ENCODE measurements at regions not wholly inside any gene's neighbourhood (a gene's known extent, or its start where the extent isn't known, plus 50 kb on each side); places are given as distances from the start of the nearest gene placed in this dataset.

DNA sequence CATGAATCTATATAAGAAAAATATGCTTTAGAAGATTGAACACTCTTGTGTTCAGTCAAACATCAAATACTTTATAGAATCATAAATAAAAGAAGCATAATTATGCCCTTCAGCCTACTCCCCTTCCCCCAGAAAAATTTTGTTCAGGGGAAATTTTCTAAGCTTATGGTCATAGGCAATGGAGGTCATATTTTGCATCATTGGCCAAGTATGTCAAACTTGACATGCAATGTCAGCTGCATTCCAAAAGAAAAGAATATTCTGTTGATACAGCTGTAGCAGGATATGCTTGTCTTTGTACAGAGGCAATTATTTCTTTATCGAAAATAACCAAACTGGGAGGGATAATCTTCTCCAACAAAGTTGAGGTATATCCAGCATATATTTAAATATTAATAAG is 328.2 kb downstream of the ZIC1 start:
- Histone ChIP-seq H3K9ac (ENCODE audit: low read length in 3 of 3) (no peak overlapping the region), H3K27me3 (ENCODE audit: control insufficient read depth, insufficient read depth, low read length) (no peaks in the 10 kb centered on the region), H3K36me3 (ENCODE audit: control insufficient read depth in 2 of 3, insufficient read depth in 3 of 3, low read length in 3 of 3) (no peaks in the 10 kb centered on the region), H3K27ac (ENCODE audit: low read depth in 2 of 2, low read length in 2 of 2) (no peak overlapping the region), H3K4me1 (ENCODE audit: control insufficient read depth in 2 of 3, insufficient read depth in 2 of 3, low read depth in 1 of 3, low read length in 3 of 3) (no peaks in the 10 kb centered on the region), H3K9me3 (ENCODE audit: control insufficient read depth in 2 of 3, insufficient read depth in 1 of 3, low read length in 3 of 3) (no peaks in the 10 kb centered on the region), H3K4me3 (ENCODE audit: low read length in 3 of 3) (no peak overlapping the region)
- intact Hi-C loops (cut with DNase I): no loop called here
- FAIRE-seq (no peak), DNase-seq (no peak)
- TF ChIP-seq, protein P1, sequence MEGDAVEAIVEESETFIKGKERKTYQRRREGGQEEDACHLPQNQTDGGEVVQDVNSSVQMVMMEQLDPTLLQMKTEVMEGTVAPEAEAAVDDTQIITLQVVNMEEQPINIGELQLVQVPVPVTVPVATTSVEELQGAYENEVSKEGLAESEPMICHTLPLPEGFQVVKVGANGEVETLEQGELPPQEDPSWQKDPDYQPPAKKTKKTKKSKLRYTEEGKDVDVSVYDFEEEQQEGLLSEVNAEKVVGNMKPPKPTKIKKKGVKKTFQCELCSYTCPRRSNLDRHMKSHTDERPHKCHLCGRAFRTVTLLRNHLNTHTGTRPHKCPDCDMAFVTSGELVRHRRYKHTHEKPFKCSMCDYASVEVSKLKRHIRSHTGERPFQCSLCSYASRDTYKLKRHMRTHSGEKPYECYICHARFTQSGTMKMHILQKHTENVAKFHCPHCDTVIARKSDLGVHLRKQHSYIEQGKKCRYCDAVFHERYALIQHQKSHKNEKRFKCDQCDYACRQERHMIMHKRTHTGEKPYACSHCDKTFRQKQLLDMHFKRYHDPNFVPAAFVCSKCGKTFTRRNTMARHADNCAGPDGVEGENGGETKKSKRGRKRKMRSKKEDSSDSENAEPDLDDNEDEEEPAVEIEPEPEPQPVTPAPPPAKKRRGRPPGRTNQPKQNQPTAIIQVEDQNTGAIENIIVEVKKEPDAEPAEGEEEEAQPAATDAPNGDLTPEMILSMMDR (IDR thresholded peaks at IDR 0.05; ENCODE audit: borderline replicate concordance, extremely low read depth, insufficient read depth): no peak

DNA sequence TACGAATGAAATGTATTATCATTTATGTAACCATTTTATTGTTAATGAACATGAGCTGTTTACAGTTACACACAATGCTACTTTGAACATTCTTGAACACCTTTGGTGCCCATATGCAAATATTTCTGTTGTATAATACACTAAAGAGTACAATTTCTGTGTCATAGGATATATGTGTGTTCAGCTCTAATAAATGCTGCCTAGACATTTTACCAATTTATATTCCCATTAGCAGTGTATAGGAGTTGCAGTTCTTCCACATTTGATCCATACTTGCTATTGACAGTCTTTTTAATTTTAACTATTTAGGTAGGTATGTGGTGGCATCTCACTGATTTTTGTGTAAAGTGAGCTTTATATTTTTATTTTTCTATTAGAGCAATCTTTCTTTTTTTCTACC is 331.8 kb downstream of the ZIC1 start:
- intact Hi-C loops (cut with DNase I): no loop called here
- no peak for FAIRE-seq
- Histone ChIP-seq H3K4me1 (ENCODE audit: control insufficient read depth in 2 of 3, insufficient read depth in 2 of 3, low read depth in 1 of 3, low read length in 3 of 3) (no peaks in the 10 kb centered on the region), H3K27me3 (ENCODE audit: control insufficient read depth, insufficient read depth, low read length) (no peaks in the 10 kb centered on the region), H3K27ac (ENCODE audit: low read depth in 2 of 2, low read length in 2 of 2) (no peak overlapping the region), H3K9ac (ENCODE audit: low read length in 3 of 3) (no peak overlapping the region), H3K36me3 (ENCODE audit: control insufficient read depth in 2 of 3, insufficient read depth in 3 of 3, low read length in 3 of 3) (no peaks in the 10 kb centered on the region), H3K9me3 (ENCODE audit: control insufficient read depth in 2 of 3, insufficient read depth in 1 of 3, low read length in 3 of 3) (no peaks in the 10 kb centered on the region), H3K4me3 (ENCODE audit: low read length in 3 of 3) (no peak overlapping the region)
- DNase-seq: no peak
- TF ChIP-seq, protein P1 (IDR thresholded peaks at IDR 0.05; ENCODE audit: borderline replicate concordance, extremely low read depth, insufficient read depth): no peak

- H3K36me3 ChIP-seq (ENCODE audit: control insufficient read depth in 2 of 3, insufficient read depth in 3 of 3, low read length in 3 of 3): no peaks in the 10 kb centered on the region
- H3K4me1 ChIP-seq (ENCODE audit: control insufficient read depth in 2 of 3, insufficient read depth in 2 of 3, low read depth in 1 of 3, low read length in 3 of 3): no peaks in the 10 kb centered on the region
- no peaks in the 10 kb centered on the region for H3K27me3 ChIP-seq (ENCODE audit: control insufficient read depth, insufficient read depth, low read length)
- DNase-seq (no peak), FAIRE-seq (no peak)
- intact Hi-C loops (cut with DNase I): no loop called here
- no peaks in the 10 kb centered on the region for H3K9me3 ChIP-seq (ENCODE audit: control insufficient read depth in 2 of 3, insufficient read depth in 1 of 3, low read length in 3 of 3)
- H3K27ac ChIP-seq (ENCODE audit: low read depth in 2 of 2, low read length in 2 of 2): no peak overlapping the region
- TF ChIP-seq, protein P1 (IDR thresholded peaks at IDR 0.05; ENCODE audit: borderline replicate concordance, extremely low read depth, insufficient read depth): no peak
- H3K9ac ChIP-seq (ENCODE audit: low read length in 3 of 3): no peak overlapping the region
- no peak overlapping the region for H3K4me3 ChIP-seq (ENCODE audit: low read length in 3 of 3)
These were observed 335.8 kb downstream of the ZIC1 start for GRCh38 chr3:147744967-147745366.

- TF ChIP-seq, protein P1 (IDR thresholded peaks at IDR 0.05; ENCODE audit: borderline replicate concordance, extremely low read depth, insufficient read depth): no peak
- DNase-seq (no peak), FAIRE-seq (no peak)
- Histone ChIP-seq H3K4me3 (ENCODE audit: low read length in 3 of 3) (no peak overlapping the region), H3K9me3 (ENCODE audit: control insufficient read depth in 2 of 3, insufficient read depth in 1 of 3, low read length in 3 of 3) (no peaks in the 10 kb centered on the region), H3K27me3 (ENCODE audit: control insufficient read depth, insufficient read depth, low read length) (no peaks in the 10 kb centered on the region), H3K4me1 (ENCODE audit: control insufficient read depth in 2 of 3, insufficient read depth in 2 of 3, low read depth in 1 of 3, low read length in 3 of 3) (no peaks in the 10 kb centered on the region), H3K36me3 (ENCODE audit: control insufficient read depth in 2 of 3, insufficient read depth in 3 of 3, low read length in 3 of 3) (no peaks in the 10 kb centered on the region), H3K27ac (ENCODE audit: low read depth in 2 of 2, low read length in 2 of 2) (no peak overlapping the region), H3K9ac (ENCODE audit: low read length in 3 of 3) (no peak overlapping the region)
- intact Hi-C loops (cut with DNase I): no loop called here
These were observed 346.1 kb downstream of the ZIC1 start for GRCh38 chr3:147755310-147755709.
